LNCaP clone FGC (cell line): ENCODE measurements at regions not wholly inside any gene's neighbourhood (a gene's known extent, or its start where the extent isn't known, plus 50 kb on each side); places are given as distances from the start of the nearest gene placed in this dataset.

Experiments
- DNase-seq: peaks from one replicate; pipeline ENCODE4 v3.0.0-alpha.2; 2011; ENCODE audit warnings: low read depth
- H3K4me3 ChIP-seq: 2 replicates; pipeline ENCODE4 v1.5.1; 2011; ENCODE audit warnings: mild to moderate bottlenecking, low read depth, low read length, control low read depth
- TF ChIP-seq, protein P1 (sequence below): IDR thresholded peaks from 2 replicates; pipeline ENCODE4 v1.5.1; 2012; ENCODE audit warnings: mild to moderate bottlenecking; ENCODE audit not compliant: control insufficient read depth, insufficient read depth; ENCODE audit errors: extremely low read depth

DNA sequence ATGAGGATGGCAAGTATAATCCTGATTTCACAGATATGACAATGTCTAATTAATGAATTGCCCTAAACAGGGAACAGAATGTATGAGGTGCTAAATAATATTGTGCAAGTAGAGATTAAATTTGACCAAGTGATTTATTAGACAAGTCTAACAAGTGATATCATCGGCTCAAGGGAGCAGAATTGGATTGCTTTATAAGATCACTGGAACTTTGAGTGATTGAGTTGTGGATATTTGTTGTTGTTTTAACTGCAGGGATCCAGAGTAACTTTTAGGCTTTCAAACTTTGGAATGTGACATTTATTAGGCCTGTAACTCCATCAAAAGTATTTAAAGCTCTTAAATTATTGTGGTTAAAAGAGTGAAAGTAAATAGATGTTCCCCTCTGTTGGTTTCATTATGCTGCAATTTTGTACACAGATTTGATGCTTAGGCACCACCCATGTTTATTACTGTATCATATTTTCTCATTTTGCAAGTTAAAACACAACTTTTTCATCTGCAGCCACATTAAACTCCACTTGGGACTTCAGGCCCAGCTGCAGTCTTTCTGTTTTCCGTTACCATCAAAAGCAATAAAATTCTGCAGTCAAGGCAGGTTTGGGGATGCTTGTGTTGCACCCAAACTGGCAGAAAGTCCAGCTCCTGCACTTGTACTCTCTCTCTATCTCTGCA is 206.6 kb downstream of the HLX start:
- TF ChIP-seq, protein P1, sequence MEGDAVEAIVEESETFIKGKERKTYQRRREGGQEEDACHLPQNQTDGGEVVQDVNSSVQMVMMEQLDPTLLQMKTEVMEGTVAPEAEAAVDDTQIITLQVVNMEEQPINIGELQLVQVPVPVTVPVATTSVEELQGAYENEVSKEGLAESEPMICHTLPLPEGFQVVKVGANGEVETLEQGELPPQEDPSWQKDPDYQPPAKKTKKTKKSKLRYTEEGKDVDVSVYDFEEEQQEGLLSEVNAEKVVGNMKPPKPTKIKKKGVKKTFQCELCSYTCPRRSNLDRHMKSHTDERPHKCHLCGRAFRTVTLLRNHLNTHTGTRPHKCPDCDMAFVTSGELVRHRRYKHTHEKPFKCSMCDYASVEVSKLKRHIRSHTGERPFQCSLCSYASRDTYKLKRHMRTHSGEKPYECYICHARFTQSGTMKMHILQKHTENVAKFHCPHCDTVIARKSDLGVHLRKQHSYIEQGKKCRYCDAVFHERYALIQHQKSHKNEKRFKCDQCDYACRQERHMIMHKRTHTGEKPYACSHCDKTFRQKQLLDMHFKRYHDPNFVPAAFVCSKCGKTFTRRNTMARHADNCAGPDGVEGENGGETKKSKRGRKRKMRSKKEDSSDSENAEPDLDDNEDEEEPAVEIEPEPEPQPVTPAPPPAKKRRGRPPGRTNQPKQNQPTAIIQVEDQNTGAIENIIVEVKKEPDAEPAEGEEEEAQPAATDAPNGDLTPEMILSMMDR: no peak
- no peak for DNase-seq
- no peak overlapping the region for H3K4me3 ChIP-seq

DNA sequence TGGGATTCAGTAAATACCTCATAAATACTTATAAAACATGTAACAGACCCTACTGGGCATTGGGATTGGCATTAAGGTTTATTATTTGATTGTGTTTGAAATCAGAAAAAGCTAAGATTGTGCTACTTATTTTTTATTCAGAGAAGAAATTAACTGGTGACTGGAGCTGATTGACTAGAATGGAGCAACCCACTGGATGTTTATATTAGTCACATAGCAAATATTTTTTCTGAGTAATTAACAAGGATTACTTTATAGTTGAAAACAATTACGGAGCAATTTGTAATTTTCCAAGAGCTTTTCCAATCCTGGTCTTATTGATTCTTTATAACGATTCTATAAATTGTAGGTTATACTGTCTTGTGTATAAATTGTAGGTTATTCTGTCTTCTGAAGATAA is 208.7 kb downstream of the HLX start:
- DNase-seq: no peak
- no peak overlapping the region for H3K4me3 ChIP-seq
- TF ChIP-seq, protein P1: no peak

DNA sequence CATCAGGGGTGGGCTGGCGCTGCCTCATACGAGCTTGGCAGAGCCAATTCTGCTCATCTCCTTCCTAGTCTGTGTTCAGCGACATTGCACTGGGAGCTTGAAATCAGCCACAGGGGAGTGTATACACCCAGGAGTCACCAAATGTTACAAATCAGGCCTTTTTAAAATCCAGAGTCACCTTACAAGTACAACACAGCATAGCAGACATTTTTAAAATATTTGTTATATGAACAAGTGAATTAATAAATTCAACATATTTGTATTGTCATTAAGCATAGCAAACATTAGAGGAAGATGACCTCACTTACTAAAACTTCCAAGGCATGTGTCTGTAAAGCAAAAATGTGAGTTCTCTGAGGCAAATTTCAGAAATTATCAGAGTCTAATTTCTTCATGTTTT is 210.0 kb downstream of the HLX start:
- H3K4me3 ChIP-seq: no peak overlapping the region
- TF ChIP-seq, protein P1: no peak

DNA sequence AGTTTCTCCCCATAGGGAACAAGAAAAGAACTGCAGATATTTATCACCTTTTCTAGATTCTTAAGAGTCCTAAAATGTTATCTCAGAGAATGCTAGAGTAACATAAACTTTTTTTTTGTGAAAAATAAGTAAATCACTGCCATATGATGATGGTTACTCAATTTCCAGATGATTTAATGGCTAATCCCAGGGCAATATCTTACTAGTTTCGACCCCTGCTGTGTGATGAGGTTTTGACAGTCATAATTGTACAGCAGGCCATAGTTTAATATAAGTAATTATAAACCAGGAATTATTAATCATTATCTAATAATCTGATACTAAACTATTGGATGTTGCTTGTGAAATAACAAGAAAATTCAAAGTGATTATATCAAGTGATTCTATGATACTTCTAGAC is 210.6 kb downstream of the HLX start:
- no peak overlapping the region for H3K4me3 ChIP-seq
- TF ChIP-seq, protein P1: no peak
- DNase-seq: no peak

More for the DNA sequence above, 210.0 kb downstream of the HLX start:
- DNase-seq: no peak

DNA sequence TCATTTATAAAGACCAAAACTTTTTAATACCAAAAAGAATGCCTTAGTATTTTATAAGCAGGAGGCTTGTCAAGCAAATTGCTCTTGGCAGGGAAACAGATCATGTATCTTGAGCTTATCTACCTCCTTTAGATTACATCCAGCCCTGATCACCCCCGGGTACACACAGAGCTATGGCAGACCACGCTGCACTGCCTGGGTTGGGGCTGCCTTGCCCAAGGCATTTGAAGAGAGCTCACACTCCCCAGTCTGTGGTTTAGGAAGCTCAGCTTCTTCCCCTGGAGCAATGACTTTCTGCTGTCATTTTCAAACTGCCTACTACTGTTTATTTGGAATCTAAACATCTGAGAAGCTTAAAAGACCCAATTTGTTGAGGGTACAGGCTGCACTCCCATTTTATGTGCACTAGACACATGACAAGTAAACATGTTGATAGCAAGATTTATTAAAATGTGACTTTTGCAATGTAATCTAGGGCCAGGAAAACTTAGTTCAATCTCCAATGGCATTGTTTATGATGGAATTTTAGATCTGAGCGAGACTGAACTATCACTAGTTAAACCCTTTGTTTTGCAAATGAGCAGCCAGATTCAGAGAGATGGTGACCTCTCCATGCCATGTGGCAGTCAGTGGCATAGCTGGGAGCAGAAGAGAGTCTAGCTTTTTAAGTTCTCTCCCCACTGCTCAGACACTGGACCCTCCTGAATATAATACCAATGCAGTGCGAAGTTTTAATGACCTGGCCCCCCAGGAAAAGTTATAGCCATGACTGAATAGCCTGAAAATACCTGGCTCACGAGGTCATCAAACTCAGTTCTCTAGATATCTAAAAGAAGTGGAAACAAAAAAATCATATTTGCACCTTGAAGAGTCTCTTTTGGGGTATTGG is 214.9 kb downstream of the HLX start:
- DNase-seq: no peak
- H3K4me3 ChIP-seq: no peak overlapping the region
- TF ChIP-seq, protein P1: no peak

DNA sequence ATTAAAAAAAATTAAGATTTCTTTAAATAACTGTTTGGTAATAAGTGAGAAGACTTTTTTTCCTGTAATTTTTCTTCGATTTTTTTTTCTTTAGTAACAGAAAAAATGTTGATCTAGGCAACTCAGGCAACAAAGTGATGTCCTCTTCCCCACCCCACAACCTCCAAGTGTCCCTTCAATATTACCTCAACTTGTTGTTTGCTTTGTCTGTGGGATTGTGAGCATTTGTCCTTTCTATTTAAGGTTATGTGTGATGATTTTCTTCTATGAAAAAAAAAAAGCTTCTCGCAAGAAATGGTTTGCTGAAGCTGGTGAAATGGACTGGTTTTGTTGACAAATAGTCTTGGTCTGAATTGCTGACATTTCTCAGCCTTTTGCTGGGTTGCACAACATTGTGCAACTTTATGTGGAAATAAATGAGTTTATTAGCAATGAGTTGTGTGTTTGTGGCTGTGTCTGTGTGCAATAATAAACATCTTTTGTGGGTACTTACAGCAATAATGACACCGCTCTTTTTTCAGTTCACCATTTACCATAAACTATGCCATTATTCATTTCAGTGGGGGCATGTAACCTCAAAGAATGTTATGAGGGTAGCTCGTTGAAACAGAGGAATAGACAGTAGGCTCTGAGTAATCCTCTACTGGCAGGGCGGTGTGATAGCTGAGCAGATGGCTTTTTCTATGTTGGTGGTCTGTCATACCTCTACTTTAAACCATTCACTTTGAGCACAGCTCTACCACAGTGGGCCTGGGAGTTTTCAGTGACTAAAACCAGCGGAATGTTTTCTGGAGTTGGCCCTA is 218.4 kb downstream of the HLX start:
- TF ChIP-seq, protein P1: no peak
- DNase-seq: no peak
- no peak overlapping the region for H3K4me3 ChIP-seq
